Common myeloid progenitor, CD34-positive (primary cell): ENCODE measurements at regions not wholly inside any gene's neighbourhood (a gene's known extent, or its start where the extent isn't known, plus 50 kb on each side); places are given as distances from the start of the nearest gene placed in this dataset.

ENCODE experiments used
- CTCF ChIA-PET: fragments of 350-600 bp; sonication (Branson Sonifier 250); formaldehyde crosslinking; loops from one replicate; lab custom pipeline; 2021; ENCODE audit warnings: antibody characterized with exemption; lab: Charles Lee
- POLR2A ChIA-PET: fragments of 350-600 bp; sonication (Branson Sonifier 250); formaldehyde crosslinking; loops from one replicate; lab custom pipeline; 2021; ENCODE audit warnings: antibody characterized with exemption; lab: Charles Lee
- DNase-seq, 3 donors: peaks; one replicate each; pipeline versions ENCODE4 v3.0.0 to v3.0.0-alpha.2; 2013
- H3K27ac ChIP-seq, 2 experiments: 1 replicate in 1 of 2; 2 replicates in 1 of 2; pipeline ENCODE4 v1.7.0; 2013; ENCODE audit warnings: inconsistent platforms in 2 of 2, low read length in 2 of 2, mild to moderate bottlenecking in 2 of 2, low read depth in 1 of 2, moderate library complexity in 1 of 2; ENCODE audit not compliant: severe bottlenecking in 2 of 2, insufficient read depth in 1 of 2, poor library complexity in 1 of 2
- H3K27me3 ChIP-seq, 5 experiments: replicated peaks in 2 of 5; 1 replicate in 3 of 5; 2 replicates in 2 of 5; pipeline versions ENCODE4 v1.6.1 to v1.7.0; 2013; ENCODE audit warnings: low read length in 4 of 5, mild to moderate bottlenecking in 2 of 5, moderate library complexity in 2 of 5, inconsistent platforms in 1 of 5; ENCODE audit not compliant: insufficient read depth in 5 of 5, control insufficient read depth in 4 of 5
- H3K36me3 ChIP-seq, 4 experiments: 1 replicate in 2 of 4; 2 replicates in 2 of 4; pipeline versions ENCODE4 v1.6.1 to v1.7.0; 2013; ENCODE audit warnings: low read length in 3 of 4, control low read depth in 1 of 4, mild to moderate bottlenecking in 1 of 4; ENCODE audit not compliant: control insufficient read depth in 4 of 4, insufficient read depth in 4 of 4
- H3K4me1 ChIP-seq, 4 experiments: 1 replicate in 3 of 4; 2 replicates in 1 of 4; pipeline versions ENCODE4 v1.6.1 to v1.7.1; 2013; ENCODE audit warnings: low read length in 3 of 4, mild to moderate bottlenecking in 3 of 4, control low read depth in 1 of 4, inconsistent platforms in 1 of 4, moderate library complexity in 1 of 4; ENCODE audit not compliant: control insufficient read depth in 4 of 4, insufficient read depth in 4 of 4; ENCODE audit errors: control extremely low read depth in 1 of 4
- H3K4me3 ChIP-seq, 7 experiments: 1 replicate in 4 of 7; 2 replicates in 3 of 7; pipeline versions ENCODE4 v1.5.1 to v1.7.0; 2013; ENCODE audit warnings: mild to moderate bottlenecking in 7 of 7, low read length in 6 of 7, moderate library complexity in 6 of 7, inconsistent platforms in 2 of 7, low read depth in 2 of 7, control low read depth in 1 of 7; ENCODE audit not compliant: insufficient read depth in 4 of 7, control insufficient read depth in 1 of 7; ENCODE audit errors: extremely low read depth in 1 of 7
- H3K9me3 ChIP-seq, 5 experiments: 1 replicate in 4 of 5; 2 replicates in 1 of 5; pipeline versions ENCODE4 v1.6.1 to v1.7.1; 2013; ENCODE audit warnings: low read length in 4 of 5, mild to moderate bottlenecking in 2 of 5, inconsistent platforms in 1 of 5, low read depth in 1 of 5, moderate library complexity in 1 of 5; ENCODE audit not compliant: control insufficient read depth in 4 of 5, insufficient read depth in 2 of 5; ENCODE audit errors: control extremely low read depth in 1 of 5
- WGBS: methylation state at CpG from one replicate; pipeline ENCODE4 v1.1.5; 2013; ENCODE audit not compliant: insufficient coverage; 5-methylcytosine and 5-hydroxymethylcytosine counted together

- Histone ChIP-seq H3K4me3 (no peak overlapping the region), H3K4me1 (no peaks in the 10 kb centered on the region), H3K9me3 (peaks cover 0 to 4% (median 0%) of the 10 kb centered on the region in 5 experiments), H3K27ac (no peak overlapping the region), H3K27me3 (no peaks in the 10 kb centered on the region), H3K36me3 (no peaks in the 10 kb centered on the region)
- no CpG with 5 or more reads among the region's 1 CpG for WGBS
- ChIA-PET POLR2A (no interaction called here), CTCF (no interaction called here)
- DNase-seq, result no peak
Observed at GRCh38 chr9:81250606-81251005, 438.7 kb downstream of the TLE1 start.

GRCh38 chr9:81250041-81250440 is 439.3 kb downstream of the TLE1 start:
- H3K27ac ChIP-seq, result no peak overlapping the region
- no peaks in the 10 kb centered on the region for H3K27me3 ChIP-seq
- H3K9me3 ChIP-seq, result peaks cover 0 to 4% (median 0%) of the 10 kb centered on the region in 5 experiments
- ChIA-PET POLR2A (no interaction called here), CTCF (no interaction called here)
- 88% methylated on average over 3 of the region's 3 CpGs for WGBS
- no peak for DNase-seq
- H3K4me1 ChIP-seq, result no peaks in the 10 kb centered on the region
- no peaks in the 10 kb centered on the region for H3K36me3 ChIP-seq
- no peak overlapping the region for H3K4me3 ChIP-seq

- Histone ChIP-seq H3K36me3 (no peaks in the 10 kb centered on the region), H3K27ac (no peak overlapping the region), H3K9me3 (peaks cover 0 to 4% (median 0%) of the 10 kb centered on the region in 5 experiments), H3K4me3 (no peak overlapping the region), H3K4me1 (no peaks in the 10 kb centered on the region), H3K27me3 (no peaks in the 10 kb centered on the region)
- WGBS, result 96% methylated on average over 4 of the region's 5 CpGs
- DNase-seq, result no peak
- ChIA-PET CTCF (no interaction called here), POLR2A (no interaction called here)
Observed at GRCh38 chr9:81245254-81245956, 443.9 kb downstream of the TLE1 start.

DNA sequence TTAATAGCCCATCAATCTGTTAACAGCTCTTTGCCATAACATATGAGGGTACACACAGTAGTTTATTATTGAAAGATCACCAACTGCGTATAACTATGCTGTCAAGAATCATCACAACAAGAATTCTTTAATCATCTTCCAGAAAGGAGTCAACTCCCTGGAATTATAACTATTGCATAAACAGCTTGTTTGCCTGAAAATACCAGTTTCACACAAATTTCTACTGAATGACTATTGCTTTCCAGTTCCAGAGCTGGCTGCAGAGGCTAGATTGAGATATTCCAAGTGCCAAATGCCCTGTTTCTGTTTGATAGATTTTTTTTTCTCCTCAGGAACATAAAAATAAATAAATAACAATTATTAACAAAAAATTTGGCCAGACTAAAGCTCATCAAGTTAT is 444.7 kb downstream of the TLE1 start:
- H3K9me3 ChIP-seq, result peaks cover 0 to 4% (median 0%) of the 10 kb centered on the region in 5 experiments
- WGBS, result 100% methylated on average over 1 of the region's 1 CpG
- ChIA-PET POLR2A (no interaction called here), CTCF (no interaction called here)
- no peaks in the 10 kb centered on the region for H3K27me3 ChIP-seq
- no peaks in the 10 kb centered on the region for H3K36me3 ChIP-seq
- no peak overlapping the region for H3K4me3 ChIP-seq
- no peak overlapping the region for H3K27ac ChIP-seq
- no peaks in the 10 kb centered on the region for H3K4me1 ChIP-seq
- DNase-seq, result no peak

GRCh38 chr9:81242866-81243265 is 446.5 kb downstream of the TLE1 start:
- 94% methylated on average over 1 of the region's 1 CpG for WGBS
- DNase-seq, result no peak
- Histone ChIP-seq H3K27me3 (no peaks in the 10 kb centered on the region), H3K4me1 (no peaks in the 10 kb centered on the region), H3K36me3 (no peaks in the 10 kb centered on the region), H3K27ac (no peak overlapping the region), H3K4me3 (no peak overlapping the region), H3K9me3 (peaks cover 0 to 1% (median 0%) of the 10 kb centered on the region in 5 experiments)
- ChIA-PET POLR2A (no interaction called here), CTCF (interaction anchor here (1.1 kb wide), 1 partner anchor 12 kb away, joined by 3 read pairs; no protein-coding TSS in a partner anchor)

DNA sequence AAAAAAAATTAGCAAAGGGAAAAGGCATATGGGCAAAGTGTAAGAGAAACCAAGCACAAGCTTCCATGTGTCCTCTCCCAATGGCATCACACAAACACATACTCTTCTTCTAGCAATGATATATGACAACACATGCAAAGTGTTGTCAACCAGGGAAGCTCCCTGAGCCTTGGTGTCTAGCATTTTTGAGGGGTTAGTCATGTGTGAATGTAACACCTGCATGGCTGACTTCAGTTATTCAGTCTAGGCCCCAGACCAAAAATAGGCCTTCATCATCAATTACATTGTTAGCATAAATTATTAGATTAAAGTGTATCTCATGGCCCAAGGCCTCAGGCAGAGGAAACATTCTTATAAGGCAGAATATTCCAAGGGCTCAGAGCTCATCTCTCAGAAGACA is 450.0 kb downstream of the TLE1 start:
- DNase-seq, result no peak
- CTCF ChIA-PET, result no interaction called here
- H3K9me3 ChIP-seq, result no peaks in the 10 kb centered on the region
- H3K27ac ChIP-seq, result no peak overlapping the region
- no peaks in the 10 kb centered on the region for H3K36me3 ChIP-seq
- H3K27me3 ChIP-seq, result no peaks in the 10 kb centered on the region
- no peaks in the 10 kb centered on the region for H3K4me1 ChIP-seq
- POLR2A ChIA-PET, result no interaction called here
- H3K4me3 ChIP-seq, result no peak overlapping the region

DNA sequence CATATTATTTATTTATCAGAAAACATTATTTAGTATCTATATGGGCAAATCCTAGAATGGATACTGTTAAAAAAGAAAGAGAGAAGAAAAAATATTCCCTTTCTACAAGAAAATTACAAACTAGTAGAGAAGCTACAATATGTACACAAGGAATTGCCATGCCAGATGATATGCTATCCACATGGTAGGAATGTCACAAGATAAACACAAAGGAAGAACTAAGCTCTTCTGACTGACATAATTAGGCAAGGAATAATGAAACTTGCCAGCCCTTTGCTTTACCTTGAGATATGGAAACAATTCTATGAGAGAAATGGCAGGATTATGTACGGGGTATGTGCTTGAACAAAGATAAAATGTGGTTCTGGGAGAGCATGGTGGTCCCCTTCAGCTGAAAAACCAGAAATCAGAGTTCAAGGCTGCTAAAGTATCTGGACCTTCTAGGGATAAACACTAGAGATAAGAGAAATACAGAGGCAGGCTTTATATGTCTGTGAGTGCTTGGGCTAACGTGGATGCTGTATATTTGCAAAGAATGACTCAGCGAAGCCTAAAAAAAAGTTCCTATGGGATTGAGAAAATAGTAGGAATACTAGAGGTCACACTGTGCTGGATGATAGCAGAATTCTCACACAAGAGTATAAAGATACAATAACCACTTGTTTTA is 451.6 kb downstream of the TLE1 start:
- Histone ChIP-seq H3K27me3 (no peaks in the 10 kb centered on the region), H3K4me1 (no peaks in the 10 kb centered on the region), H3K27ac (no peak overlapping the region), H3K4me3 (no peak overlapping the region), H3K36me3 (no peaks in the 10 kb centered on the region), H3K9me3 (no peaks in the 10 kb centered on the region)
- ChIA-PET POLR2A (no interaction called here), CTCF (no interaction called here)
- 100% methylated on average over 1 of the region's 3 CpGs for WGBS
- DNase-seq, result no peak
